ENCODE measurements at regions not wholly inside any gene's neighbourhood (a gene's known extent, or its start where the extent isn't known, plus 50 kb on each side); places are given as distances from the start of the nearest gene placed in this dataset.

DNA sequence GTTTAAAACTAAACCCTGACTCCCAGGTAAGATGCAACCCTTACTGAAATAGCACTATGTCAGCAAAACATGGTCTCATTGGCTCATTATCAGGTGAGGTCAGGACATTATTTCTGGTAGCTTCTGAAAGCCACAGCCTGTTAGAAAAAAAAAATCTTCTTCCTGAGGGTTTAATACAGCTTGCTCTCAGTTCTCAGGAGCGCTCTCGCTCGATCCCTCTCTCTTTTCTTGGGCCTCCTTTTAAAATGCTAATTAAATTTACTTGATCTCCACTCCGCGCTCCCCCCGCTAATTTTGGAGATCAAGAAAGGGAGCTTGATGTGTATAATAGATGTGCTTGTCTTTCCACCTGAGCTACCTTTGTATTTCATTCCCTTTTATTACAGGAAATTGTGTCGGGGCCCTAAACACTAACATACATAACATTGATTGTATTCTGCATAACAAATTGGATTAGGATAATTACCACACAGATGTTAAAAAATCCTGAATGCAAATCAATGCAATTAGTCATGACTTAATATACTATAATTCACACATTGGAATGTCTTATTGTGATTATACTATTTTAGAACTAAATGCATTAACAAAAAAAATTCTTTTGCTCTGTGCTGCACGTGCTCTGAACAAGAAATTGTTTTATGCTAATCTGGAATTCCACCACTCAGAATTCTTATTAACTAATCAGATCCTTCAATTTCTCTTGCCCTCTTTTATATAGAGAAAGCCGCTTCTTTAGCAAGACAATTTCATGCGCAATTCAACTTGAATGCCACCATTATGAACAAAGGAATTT, 101.6 kb upstream of the TEX13D start:
- TF ChIP-seq, protein P1, sequence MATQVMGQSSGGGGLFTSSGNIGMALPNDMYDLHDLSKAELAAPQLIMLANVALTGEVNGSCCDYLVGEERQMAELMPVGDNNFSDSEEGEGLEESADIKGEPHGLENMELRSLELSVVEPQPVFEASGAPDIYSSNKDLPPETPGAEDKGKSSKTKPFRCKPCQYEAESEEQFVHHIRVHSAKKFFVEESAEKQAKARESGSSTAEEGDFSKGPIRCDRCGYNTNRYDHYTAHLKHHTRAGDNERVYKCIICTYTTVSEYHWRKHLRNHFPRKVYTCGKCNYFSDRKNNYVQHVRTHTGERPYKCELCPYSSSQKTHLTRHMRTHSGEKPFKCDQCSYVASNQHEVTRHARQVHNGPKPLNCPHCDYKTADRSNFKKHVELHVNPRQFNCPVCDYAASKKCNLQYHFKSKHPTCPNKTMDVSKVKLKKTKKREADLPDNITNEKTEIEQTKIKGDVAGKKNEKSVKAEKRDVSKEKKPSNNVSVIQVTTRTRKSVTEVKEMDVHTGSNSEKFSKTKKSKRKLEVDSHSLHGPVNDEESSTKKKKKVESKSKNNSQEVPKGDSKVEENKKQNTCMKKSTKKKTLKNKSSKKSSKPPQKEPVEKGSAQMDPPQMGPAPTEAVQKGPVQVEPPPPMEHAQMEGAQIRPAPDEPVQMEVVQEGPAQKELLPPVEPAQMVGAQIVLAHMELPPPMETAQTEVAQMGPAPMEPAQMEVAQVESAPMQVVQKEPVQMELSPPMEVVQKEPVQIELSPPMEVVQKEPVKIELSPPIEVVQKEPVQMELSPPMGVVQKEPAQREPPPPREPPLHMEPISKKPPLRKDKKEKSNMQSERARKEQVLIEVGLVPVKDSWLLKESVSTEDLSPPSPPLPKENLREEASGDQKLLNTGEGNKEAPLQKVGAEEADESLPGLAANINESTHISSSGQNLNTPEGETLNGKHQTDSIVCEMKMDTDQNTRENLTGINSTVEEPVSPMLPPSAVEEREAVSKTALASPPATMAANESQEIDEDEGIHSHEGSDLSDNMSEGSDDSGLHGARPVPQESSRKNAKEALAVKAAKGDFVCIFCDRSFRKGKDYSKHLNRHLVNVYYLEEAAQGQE (IDR thresholded peaks at IDR 0.05; ENCODE audit: insufficient read depth in 1 of 2, low read depth in 2 of 2, low read length in 1 of 2): no peak
- TF ChIP-seq, protein P2, sequence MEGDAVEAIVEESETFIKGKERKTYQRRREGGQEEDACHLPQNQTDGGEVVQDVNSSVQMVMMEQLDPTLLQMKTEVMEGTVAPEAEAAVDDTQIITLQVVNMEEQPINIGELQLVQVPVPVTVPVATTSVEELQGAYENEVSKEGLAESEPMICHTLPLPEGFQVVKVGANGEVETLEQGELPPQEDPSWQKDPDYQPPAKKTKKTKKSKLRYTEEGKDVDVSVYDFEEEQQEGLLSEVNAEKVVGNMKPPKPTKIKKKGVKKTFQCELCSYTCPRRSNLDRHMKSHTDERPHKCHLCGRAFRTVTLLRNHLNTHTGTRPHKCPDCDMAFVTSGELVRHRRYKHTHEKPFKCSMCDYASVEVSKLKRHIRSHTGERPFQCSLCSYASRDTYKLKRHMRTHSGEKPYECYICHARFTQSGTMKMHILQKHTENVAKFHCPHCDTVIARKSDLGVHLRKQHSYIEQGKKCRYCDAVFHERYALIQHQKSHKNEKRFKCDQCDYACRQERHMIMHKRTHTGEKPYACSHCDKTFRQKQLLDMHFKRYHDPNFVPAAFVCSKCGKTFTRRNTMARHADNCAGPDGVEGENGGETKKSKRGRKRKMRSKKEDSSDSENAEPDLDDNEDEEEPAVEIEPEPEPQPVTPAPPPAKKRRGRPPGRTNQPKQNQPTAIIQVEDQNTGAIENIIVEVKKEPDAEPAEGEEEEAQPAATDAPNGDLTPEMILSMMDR (IDR thresholded peaks at IDR 0.05): no peak
- TF ChIP-seq POLR2AphosphoS5 (IDR thresholded peaks at IDR 0.05; ENCODE audit: low read depth, low read length): no peak
- no peak for TF ChIP-seq TCF7L2 (IDR thresholded peaks at IDR 0.05; ENCODE audit: low read depth, low read length)
- no peak for TF ChIP-seq SIN3A (IDR thresholded peaks at IDR 0.05; ENCODE audit: borderline replicate concordance, insufficient read depth, low read depth, low read length)
